ENCODE measurements at regions not wholly inside any gene's neighbourhood (a gene's known extent, or its start where the extent isn't known, plus 50 kb on each side); places are given as distances from the start of the nearest gene placed in this dataset.

GRCh38 chr4:100083289-100083688 lies 107.0 kb downstream of the DDIT4L start:
- no peak for DNase-seq

DNA sequence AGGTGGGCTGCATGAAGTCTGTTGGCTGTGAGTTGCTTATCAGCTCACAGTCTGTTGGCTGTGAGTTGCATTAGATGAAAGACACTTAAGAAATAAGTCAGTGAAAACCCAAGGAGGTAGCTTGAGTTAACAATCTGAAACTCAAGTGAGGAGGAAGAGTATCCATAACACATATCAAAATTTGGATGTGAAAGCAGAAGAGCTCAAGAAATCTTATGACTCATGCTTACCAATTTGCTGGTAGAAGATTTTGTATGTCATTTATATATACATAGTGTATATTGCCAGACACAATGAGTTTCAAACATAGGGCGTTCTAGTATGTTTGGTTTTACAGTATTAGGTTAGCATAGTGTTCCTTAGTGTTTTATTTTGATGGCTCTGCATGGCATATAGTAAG lies 107.4 kb downstream of the DDIT4L start:
- no peak for DNase-seq

DNA sequence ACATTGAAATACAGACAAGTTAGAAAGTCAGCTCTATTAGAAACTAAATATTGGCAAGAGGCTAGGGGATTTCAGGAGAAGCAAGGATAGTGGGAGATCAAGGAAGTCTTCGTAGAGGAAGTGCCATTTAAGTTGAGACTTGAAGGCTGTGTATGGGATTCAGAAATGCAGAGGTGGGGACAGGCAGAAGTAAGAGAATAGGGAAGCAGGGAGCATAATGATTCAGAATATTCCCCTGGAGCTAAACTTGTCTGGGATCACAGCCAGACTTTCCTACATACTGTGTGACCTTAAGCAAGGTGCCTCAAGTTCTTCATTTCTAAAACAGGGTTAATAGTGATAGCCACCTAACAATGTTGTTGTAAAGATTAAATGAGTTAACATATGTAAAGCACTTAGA lies 108.8 kb downstream of the DDIT4L start:
- DNase-seq: no peak

DNA sequence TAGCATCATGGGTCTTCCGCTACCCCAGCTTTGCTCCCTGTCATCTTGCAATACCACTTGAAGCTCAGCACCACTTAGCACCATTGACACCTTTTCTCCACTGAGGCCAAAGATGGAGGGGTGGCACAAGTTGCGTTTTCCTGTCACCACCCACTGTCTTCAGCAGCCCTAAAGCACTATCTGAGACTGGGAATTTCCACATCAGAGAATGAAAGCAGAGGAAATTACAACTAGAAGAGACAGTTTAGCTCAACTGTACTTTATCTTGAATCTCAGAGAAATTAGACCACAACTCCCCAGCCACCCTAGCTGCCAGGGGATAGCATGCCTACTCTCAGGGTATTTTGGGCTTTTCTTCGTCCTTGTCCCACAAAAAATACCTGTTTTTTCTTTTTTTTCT lies 111.0 kb downstream of the DDIT4L start:
- DNase-seq: no peak

DNA sequence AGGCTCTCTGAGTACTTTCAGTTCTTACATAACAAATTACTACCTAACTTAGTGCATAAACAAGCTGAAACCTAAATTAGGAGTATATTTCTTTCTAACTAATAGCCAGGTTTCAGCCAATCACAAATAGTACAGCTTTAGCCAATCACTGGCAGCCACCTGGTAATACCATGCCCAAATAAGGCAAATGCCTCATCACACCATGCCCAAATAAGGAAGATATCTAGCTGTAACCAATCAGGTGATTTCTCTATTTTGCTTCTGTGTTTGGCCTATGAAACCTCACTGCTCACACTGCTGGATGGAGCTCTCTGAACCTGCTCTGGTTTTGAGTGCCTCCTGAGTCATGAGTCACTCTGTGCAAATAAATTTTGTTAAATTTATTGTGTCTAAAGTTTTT lies 113.5 kb downstream of the DDIT4L start:
- no peak for DNase-seq

DNA sequence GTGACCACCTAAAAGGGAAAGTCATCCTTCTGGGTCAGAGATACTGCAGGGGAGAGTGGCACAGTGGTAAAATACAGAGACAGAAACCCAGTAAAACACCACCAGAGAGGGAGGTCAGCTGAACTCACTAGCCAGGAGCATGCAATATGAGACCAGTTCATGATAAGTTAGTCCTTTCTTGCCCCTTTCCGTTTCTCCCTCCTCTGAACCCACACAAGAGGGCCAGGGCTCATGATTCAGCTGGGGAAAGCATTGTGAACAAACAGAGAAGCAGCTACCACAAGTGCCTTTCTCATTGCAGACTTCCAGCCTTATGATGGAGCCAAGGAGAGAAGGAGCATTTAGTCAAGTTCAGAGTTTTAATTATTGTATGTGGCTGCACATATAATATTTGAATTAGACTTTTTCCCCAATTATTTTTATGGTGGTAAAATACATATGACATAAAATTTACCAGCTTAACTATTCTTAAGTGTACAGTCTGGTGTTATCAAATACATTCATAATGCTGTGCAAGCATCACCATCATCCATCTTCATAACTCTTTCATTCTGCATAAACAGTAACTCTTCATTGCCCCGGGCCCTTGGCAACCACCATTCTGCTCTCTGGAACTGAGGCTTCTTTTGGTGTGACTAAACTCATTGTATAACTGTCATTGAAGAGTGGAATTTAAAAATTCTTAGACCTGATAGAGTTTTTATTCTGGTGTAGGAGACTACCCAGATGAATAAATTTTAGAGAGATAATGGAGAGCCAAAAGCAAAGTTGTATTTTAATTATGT lies 114.6 kb downstream of the DDIT4L start:
- no peak for DNase-seq

- no peak for DNase-seq
These were observed 115.2 kb downstream of the DDIT4L start for GRCh38 chr4:100075056-100075455.

DNA sequence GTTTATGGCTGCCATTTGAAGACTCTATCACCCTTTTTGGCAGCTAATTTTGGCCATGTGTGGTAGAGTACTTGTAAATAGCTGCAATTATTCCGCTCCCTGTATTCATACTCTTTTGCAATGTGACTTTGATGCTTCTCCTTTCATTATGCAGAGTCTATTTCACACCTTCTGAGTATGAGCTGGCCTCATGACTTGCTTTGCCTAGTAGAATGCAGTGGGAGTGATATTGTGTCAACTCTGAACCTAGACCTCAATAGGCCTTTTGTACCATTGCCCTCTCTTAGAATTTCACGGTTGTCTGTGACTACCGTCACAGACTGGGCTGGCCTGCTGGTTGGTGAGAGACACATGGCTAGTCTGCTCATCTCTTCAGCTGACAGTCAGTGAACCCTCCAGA lies 118.8 kb downstream of the DDIT4L start:
- DNase-seq: no peak

GRCh38 chr4:100070868-100071267 lies 119.4 kb downstream of the DDIT4L start:
- no peak for DNase-seq

DNA sequence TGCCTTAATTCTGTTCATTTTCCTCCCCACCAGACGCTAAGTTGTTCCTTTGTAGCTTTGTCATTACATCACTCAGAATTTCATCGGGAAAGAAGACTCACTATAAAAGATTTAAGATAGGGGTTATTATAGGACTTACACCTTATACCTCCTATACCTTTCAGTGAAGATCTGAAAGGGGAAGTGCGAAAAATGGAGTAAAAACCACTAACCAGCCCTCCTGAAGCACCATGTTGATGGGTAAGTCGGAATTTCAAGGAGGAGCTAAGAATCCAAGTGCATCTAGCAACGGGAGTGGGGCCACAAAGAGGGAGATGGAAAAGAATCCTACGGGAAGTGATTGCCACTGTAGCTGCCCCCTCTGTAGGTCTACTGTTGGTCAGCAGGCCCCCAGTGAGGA lies 119.1 kb upstream of the H2AZ1 start:
- DNase-seq: no peak

- DNase-seq: no peak
These were observed 117.2 kb upstream of the H2AZ1 start for GRCh38 chr4:100067255-100067654.

DNA sequence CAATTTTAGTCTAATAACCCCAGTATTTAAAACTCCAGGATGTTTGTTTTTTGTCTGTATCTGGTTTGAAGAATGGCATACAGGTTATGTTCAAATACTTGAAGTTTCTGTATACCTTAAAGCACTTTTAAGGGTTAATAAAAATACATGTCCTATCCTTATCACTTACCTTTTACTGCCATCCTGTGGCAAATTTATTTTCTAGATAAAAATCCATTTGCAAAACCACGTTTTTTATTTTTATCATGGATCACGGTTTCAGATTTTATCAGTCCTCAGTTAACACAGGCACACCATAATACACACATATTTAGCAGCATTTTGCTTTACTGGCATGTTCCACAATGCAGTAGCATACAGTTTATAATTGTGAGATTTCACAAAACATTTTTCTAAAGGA lies 113.3 kb upstream of the H2AZ1 start:
- DNase-seq: no peak

- DNase-seq: no peak
These were observed 112.8 kb upstream of the H2AZ1 start for GRCh38 chr4:100062921-100063320.

GRCh38 chr4:100061835-100062234 lies 111.8 kb upstream of the H2AZ1 start:
- DNase-seq: no peak

- no peak for DNase-seq
These were observed 110.8 kb upstream of the H2AZ1 start for GRCh38 chr4:100060765-100061416.

GRCh38 chr4:100059467-100059866 lies 109.4 kb upstream of the H2AZ1 start:
- DNase-seq: no peak

DNA sequence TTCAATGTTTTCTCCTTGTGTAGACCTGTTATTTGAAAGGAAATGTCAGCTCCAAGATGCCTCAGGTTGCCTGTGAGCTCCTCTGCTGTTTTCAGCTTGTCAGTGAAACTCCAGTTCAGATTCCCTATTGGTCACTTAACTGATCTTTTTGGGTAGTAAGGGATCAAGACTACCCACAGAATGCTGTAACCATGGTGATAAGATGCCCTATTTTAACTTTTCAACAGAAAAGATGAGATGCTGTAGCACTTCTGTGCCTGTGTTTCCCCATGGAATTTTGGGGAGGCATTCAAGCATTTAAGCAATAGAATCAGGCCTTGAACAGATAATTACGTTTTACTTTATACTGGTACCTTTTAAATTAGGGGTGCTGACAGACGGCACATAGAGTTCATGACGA lies 106.6 kb upstream of the H2AZ1 start:
- DNase-seq: no peak

DNA sequence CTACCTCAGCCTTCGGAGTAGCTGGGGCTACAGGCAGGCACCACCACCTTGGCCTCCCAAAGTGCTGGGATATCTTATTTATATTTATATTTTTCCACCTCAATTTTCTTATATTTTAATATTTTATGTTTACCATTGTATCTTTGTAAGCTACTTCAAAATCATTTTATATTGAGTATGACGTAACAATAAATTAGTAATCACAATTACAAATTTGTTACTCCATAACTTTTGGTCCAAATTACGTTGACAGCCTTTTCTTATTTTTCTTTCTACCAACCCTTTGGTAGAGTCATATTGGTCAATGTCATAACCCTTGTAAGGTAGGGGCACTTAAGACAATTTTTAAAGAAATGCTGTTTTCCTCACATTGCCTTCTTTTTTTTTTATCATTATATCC lies 104.0 kb upstream of the H2AZ1 start:
- DNase-seq: no peak

- no peak for DNase-seq
These were observed 99.8 kb upstream of the H2AZ1 start for GRCh38 chr4:100049872-100050271.

GRCh38 chr4:100042711-100043110 lies 92.6 kb upstream of the H2AZ1 start:
- no peak for DNase-seq

DNA sequence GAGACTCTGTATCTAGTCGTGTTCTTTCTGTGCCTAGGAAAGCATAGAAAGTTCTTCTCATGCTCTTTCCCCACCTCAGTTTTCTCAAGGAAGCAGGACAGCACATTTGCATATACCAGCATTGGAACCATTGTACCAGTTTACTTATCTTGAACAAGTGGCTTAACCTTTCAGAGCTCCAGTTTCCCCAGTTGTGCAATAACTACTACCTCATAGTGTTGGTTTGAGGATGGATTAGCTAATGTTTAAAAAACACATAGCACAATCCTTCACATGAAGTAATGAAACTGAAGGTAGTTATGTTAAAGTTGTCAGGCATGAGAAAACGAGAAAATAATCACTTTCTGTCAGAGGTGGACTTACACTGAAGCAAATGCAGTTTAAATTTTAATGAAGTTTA lies 92.2 kb upstream of the H2AZ1 start:
- no peak for DNase-seq

DNA sequence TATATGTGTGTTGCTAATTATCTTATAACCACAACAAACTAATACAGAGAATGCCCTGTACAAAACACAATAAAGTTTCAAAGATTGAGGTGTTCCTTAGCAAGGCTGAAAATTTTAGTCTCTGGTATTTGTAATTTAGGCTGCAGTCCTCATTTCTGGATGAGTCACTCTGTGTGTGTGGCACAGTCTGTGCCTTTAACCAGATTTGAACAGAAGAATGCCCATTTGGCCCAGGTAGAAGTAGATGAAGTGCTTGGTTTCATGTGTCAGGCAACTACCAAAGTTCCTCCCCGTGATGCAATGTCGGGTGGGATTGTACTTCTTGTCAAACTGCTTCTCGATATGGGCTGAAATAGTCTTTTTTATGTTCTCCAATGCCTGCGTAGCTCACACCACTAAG lies 91.6 kb upstream of the H2AZ1 start:
- DNase-seq: no peak

- DNase-seq: no peak
These were observed 84.1 kb upstream of the H2AZ1 start for GRCh38 chr4:100034023-100034664.

- DNase-seq: no peak
These were observed 76.0 kb upstream of the H2AZ1 start for GRCh38 chr4:100026066-100026465.

Data from hematopoietic multipotent progenitor cell treated with erythropoietin and hydrocortisone succinate and interleukin-3 and kit ligand, for 8 days (in vitro differentiated cells).